HG03196 (cell line): ENCODE measurements at regions not wholly inside any gene's neighbourhood (a gene's known extent, or its start where the extent isn't known, plus 50 kb on each side); places are given as distances from the start of the nearest gene placed in this dataset.

ENCODE experiments used
- ATAC-seq: cut with Tn5 transposase; IDR thresholded peaks from one replicate; pipeline ENCODE4 v1.9.1; 2021; ENCODE audit not compliant: unreplicated experiment

GRCh38 chr2:195413944-195414343, 243.1 kb upstream of the SLC39A10 start:
- ATAC-seq = no peak

GRCh38 chr2:195413422-195413821, 243.6 kb upstream of the SLC39A10 start:
- no peak for ATAC-seq

DNA sequence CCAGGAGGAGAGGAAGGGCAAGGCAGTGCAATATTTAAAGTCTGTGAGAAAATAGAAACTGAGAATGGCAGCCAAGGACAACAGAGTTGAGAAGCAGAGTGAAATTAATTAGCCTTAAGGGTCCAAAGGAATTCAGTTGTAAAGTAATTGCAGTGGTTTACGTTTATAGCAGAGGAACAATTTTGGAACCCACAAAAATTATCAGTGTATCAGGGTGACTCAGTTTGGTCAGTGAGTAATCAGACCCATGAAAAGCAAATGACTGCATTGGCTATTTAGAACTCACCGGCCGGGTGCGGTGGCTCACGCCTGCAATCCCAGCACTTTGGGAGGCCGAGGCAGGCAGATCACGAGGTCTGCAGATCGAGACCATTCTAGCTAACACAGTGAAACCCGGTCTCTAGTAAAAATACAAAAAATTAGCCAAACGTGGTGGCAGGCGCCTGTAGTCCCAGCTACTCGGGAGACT, 245.8 kb upstream of the SLC39A10 start:
- ATAC-seq = no peak

DNA sequence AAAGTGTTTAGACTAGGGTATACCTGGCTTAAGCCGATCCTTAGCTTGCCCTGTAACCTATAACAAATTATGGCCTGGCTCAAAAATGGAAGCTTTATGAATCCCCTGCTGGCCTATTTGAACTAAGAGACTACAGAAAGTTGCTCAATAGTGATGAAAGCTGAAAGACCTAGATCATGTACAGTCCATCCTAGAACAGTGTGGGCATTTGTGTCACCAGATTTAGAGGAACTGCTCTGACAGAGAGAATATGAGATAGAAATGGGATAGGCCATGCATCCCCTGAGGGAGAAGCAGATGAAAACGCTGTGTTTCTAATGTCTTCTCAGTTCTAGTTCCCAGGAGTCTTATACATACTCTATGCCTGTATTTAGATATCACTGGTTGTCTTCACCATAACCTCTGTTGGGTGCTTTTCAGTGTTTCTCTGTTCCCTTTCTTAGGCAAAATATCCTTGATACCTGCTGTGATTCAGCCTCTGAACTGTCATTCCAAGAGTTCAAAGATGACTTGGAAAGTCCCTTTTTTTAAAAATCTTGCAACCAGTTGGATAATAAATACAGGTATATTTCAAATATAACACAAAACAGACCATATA, 246.9 kb upstream of the SLC39A10 start:
- no peak for ATAC-seq

GRCh38 chr2:195408811-195409210, 248.2 kb upstream of the SLC39A10 start:
- ATAC-seq = no peak

- no peak for ATAC-seq
Measured at GRCh38 chr2:195408196-195408595, 248.8 kb upstream of the SLC39A10 start.

DNA sequence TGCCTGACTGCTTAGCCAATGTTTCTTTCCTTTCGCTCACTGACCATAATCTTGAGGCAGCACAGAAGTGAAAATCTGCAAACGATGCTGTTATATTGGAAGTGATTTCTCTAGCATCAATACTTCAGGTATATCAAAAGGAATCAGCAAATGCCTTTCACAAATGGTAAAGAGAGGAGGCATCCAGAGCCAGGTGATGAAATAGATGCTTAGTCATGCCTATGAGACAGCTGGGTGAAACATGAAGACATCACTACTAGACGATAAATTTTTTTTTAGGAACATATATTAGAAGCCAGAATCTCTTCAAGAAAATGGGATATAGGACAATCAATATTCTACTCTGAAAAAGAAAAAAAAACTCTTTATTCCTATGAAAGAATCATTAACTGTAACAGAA, 249.2 kb upstream of the SLC39A10 start:
- no peak for ATAC-seq

DNA sequence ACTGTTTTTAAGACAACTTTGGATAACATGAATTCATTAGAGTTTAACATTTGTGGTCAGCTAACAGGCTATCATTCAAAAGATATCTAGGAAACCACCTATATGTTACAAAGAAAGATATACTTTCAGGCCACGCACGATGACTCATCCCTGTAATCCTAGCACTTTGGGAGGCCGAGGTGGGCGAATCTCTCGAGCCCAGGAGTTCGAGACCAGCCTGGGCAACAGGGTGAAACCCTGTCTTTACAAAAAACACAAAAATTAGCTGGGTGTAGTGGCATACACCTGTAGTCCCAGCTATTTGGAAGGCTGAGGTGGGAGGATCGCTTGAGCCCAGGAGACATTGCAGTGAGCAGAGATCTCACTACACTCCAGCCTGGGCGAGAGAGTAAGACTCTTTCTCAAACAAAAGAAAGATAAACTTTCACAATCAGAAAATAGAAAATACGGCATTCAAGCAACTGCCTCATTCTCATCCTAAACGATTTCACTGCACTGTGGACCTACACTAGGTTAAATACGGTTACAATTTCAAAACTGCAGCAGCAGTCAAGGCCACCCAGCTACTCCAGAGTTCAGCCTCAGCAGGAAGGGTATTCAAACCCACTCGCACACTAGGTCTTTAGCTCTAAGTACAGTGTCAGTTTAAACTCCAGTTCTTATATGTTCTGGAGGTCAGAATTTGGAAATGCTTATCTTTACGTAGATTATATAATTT, 250.0 kb upstream of the SLC39A10 start:
- ATAC-seq = no peak

DNA sequence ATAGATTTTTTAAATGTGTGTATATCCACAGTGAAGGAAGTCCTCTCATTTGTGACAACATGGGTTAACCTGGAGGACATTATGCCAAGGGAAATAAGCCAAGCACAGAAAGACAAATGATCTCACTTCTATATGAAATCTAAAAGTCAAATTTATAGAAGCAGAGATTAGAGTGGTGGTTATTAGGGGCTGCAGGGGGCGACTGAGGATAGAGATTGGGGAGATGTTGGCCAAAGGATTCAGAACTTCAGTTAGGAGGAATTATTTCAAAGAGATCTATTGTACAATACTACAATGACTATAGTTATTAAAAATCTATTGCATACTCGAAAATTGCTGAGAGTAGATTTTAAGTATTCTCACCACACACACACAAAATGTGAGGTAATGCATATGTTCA, 252.4 kb upstream of the SLC39A10 start:
- ATAC-seq = no peak

- no peak for ATAC-seq
Measured at GRCh38 chr2:195396479-195396878, 260.5 kb upstream of the SLC39A10 start.

GRCh38 chr2:195395362-195395761, 261.7 kb upstream of the SLC39A10 start:
- no peak for ATAC-seq

GRCh38 chr2:195392446-195393336, 264.3 kb upstream of the SLC39A10 start:
- no peak for ATAC-seq

DNA sequence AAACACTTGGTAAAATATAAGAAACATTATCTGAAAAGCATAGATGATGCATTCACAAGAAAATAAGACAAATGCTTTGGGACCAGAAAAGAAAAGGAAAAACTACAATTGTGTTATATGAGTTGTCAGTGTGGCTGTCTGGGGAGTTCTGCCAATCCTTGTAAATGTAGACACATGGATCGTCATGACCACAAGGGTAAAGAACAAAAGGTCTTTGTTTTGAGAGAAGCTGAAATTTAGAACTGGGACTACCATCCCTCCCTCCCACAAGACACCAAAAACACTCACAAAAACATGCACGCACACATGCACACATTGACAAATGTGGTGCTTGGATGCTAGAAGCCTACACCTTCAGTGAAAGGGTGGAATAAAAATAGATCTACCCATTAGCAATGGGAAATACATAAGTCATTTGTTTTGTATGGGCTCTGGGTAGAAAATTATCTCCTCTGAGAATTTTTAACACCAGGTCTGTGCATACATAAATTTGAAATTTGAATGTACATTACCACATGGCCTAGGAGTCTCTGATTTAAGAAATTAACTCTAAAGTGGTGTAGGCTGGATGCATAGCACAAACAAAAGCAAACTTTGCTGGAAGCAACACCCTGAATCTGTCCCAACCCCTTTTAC, 266.2 kb upstream of the SLC39A10 start:
- ATAC-seq = no peak

GRCh38 chr2:195388028-195388427, 269.0 kb upstream of the SLC39A10 start:
- no peak for ATAC-seq

DNA sequence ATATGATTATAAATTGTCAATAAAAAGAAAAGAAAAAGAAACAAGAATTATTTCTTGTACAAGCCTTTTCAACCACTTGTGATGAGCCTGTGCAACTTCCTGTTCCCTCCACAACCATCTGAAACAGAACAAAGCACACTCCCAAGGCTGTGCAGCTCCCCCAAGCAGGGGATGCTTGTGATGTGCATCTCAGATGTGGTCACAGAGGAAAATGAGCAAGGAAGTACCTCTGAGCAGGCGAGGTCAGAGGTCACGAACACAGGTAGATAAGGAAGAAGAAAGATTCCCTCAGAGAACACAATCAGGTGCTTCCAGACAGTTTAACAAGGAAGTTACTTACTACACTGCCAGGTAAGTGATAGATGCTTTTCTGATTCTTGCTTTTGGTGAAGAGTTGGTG, 274.8 kb upstream of the SLC39A10 start:
- ATAC-seq = no peak

- ATAC-seq = no peak
Measured at GRCh38 chr2:195370167-195370943, 286.7 kb upstream of the SLC39A10 start.

- ATAC-seq = no peak
Measured at GRCh38 chr2:195369218-195369587, 287.8 kb upstream of the SLC39A10 start.

DNA sequence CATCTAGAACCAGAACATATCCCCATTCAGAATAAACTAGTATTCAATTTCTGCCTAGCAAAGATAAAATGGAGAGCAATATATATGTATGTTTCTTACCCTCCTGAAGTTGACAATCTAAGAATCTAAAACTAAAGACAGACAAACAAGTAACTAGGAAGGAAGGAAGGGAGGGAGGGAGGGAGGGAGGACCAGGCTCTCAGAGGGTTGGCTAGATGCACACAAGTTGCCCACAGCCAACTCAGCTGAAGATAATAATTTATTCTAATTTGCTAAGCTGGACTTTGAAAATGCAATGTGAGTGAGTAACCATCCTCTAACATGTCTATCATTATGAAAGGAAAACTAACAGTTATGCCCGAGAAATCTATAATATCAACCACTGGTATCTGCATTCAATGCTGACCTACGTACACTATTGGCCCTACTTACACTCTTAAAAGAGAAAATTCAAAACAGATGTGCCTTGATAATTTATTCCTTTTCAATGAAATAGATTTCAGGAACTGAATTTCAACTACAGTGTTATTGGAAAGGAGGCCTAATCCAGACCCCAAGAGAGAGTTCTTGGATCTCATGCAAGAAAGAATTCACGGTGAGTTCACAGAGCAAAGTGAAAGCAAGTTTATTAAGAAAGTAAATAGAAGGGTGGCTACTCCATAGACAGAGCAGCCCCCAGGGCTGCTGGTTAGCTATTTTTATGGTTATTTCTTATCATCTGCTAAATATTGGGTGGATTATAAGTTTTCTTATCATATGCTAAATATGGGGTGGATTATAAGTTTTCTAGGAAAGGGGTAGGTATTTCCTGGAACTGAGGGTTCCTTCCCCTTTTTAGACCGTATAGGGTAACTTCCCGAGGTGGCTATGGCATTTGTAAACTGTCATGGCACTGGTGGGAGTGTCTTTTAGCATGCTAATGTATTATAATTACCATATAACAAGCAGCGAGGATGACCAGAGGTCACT, 288.5 kb upstream of the SLC39A10 start:
- ATAC-seq = no peak

DNA sequence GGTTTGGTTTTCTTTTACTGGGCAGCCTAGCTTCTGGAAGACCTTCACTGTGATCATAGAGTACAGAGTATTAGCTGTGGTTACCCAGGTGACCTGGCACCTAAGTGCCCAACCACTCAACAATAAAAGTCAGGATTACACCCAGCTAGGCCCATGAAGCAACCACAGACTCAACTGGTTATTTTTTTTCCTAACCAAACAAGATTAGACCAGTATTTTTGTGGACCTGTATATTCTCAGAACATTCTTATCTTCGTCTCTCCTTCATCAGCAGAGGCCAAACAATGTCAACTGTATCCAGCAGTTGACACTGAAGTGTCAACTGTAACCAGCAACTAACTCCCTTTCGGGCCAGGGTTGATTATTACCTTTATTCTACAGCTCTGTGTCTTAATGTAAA, 289.2 kb upstream of the SLC39A10 start:
- no peak for ATAC-seq
